LNCAP (cell line): ENCODE measurements at regions not wholly inside any gene's neighbourhood (a gene's known extent, or its start where the extent isn't known, plus 50 kb on each side); places are given as distances from the start of the nearest gene placed in this dataset.

Experiments
- TF ChIP-seq, protein P1 (sequence below): fragments of 450-650 bp; IDR thresholded peaks from 2 replicates; pipeline ENCODE4 v1.5.1; 2017; ENCODE audit warnings: mild to moderate bottlenecking

DNA sequence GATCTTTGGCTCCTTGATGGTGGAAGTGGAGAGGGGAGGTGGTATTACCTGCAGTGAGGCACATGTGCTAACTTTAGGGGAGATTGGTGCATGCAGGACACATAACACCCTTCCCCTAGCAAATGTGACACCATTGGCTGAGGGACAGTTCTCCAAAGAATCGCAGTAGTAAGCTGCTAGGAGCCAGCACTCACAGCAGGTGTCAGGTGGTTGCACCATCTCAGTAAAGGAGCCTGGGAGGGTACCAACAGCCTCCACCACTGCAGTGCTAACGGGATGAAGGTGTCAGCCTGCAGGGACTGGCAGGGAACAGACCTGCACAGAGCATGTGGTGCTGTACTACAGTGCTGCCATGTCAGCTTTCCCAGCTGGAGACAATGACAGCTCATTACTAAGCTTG, 127.3 kb upstream of the PIEZO2 start:
- TF ChIP-seq, protein P1, sequence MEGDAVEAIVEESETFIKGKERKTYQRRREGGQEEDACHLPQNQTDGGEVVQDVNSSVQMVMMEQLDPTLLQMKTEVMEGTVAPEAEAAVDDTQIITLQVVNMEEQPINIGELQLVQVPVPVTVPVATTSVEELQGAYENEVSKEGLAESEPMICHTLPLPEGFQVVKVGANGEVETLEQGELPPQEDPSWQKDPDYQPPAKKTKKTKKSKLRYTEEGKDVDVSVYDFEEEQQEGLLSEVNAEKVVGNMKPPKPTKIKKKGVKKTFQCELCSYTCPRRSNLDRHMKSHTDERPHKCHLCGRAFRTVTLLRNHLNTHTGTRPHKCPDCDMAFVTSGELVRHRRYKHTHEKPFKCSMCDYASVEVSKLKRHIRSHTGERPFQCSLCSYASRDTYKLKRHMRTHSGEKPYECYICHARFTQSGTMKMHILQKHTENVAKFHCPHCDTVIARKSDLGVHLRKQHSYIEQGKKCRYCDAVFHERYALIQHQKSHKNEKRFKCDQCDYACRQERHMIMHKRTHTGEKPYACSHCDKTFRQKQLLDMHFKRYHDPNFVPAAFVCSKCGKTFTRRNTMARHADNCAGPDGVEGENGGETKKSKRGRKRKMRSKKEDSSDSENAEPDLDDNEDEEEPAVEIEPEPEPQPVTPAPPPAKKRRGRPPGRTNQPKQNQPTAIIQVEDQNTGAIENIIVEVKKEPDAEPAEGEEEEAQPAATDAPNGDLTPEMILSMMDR: no peak

DNA sequence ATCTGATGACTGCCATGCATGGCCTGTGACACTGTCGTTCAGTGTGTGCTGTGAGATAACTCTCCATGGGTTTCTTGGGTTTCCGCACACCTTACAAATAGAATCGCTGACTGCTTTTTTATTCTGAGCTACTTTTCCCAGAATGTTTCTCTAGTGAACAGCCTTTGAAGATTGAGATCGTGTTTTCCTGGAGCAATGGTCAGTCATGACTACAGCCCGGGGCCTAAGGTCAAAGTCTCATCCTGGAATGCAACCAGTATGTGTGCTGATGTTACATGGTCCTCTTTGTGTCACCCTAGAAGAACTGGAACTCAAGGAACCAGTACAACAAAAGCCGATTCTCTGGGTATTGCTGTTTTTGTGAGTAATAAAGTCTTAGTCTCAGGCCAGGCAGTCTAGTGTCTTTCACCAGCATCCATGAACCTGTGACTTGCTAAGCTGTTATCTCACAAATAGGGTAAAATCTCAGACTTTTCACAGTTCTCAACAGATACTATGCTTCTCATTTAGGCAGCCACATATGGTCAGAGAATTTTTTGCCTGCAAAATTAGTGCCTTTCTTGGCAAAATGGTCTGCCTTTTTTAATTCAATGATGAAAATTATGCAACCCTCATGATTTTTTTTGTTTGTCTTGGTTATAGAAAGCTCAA, 124.9 kb upstream of the PIEZO2 start:
- TF ChIP-seq, protein P1: no peak

DNA sequence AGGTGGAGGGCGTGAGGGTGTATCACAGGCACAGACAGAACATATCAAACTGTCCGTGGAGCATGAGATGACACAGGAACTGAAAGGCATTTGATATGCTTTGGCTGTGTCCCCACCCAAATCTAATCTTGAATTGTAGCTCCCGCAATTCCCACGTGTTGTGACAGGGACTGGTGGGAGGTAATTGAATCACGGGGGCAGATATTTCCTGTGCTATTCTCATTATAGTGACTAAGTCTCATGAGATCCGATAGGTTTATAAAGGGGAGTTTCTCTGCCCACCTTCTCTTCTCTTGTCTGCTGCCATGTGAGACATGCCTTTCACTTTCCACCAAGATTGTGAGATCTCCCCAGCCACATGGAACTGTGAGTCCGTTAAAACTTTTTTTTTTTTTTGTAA, 123.1 kb upstream of the PIEZO2 start:
- TF ChIP-seq, protein P1: no peak

DNA sequence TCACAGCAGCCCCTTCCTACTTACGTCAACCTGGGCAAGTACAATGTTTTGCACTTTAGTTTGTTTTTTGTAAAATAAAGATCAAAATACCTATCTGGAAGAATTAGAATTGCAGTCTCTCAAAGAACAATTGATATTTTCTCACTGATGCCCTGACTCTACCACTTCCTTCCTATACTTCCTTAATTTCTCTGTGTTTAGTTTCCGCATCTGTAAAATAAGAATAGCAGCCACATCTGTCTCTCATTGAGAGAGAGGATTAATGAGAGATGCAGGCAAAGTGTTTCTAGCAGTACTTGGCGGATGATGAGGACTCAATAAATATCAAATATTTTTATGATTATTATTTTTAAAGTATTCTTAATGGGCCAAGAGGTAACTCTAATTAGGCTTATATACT, 122.6 kb upstream of the PIEZO2 start:
- TF ChIP-seq, protein P1: no peak

DNA sequence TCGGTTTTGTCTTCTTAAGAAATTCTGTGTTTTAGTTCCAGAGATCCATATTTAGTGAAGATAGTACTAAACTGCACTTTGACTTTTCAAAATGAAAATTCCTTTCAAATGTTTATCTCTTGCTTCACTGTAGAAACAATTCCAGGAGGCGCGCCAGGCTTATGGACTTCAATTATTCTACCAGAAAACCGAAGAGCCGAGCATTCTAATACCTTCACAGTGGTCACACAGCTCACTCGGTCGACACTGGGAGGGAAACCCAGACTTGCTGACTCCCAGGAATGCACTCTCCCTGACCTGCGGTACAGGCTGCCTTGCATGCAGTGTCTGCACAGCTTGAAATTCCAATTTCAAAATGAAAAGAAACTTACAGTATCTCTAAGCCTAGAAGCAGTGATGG, 119.9 kb upstream of the PIEZO2 start:
- TF ChIP-seq, protein P1: no peak

DNA sequence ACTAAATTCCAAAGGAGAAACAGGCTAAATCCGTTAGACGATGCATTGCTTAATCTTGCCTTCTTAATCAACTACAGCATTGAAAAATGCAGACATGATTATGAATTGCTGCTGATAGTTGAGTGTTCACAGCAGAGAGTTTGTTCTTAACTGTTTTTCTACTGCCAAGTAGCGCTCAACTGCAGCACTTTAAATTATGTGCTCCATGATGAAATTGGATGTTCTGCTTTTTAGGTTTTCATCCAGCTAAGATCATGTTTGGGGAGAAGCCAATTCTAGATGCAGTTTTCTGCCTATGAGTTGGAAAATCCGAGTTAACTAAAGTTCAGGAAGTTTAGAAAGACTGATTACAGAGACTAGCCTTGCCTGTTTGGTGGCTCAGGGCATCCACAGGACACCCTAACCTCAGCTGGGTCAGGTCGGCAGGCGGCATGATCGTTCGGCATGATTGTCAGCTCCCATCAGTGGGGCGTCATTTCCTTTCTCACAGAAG, 119.4 kb upstream of the PIEZO2 start:
- TF ChIP-seq, protein P1: no peak

DNA sequence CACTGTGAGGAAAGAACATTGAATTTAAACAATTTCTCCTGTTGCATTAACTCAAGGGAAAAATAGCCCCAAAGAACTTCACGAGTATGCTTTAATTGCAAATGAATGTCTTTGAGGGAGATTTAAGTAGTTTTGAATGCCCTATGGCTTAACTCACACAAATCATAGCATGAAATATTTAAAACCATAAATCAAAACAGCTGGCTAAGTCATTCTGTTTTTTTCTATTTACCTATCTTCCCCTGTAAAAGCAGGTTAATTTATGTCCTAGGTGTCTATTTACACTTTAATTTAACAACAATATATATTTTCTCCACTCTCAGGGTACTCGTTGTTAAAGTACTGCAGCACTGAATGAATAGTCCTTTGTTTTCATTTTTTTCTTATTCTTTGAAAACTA, 118.8 kb upstream of the PIEZO2 start:
- TF ChIP-seq, protein P1: no peak
